Osteoblast (primary cell): ENCODE measurements at regions not wholly inside any gene's neighbourhood (a gene's known extent, or its start where the extent isn't known, plus 50 kb on each side); places are given as distances from the start of the nearest gene placed in this dataset. TPM values are rescaled to one million over a fixed set of nuclear protein-coding genes. Genes with fewer than 3 reads are reported as not detected.
"Not testable (repeated sequence)": the region's sequence is repeated elsewhere in the genome, so short reads cannot be mapped to it uniquely, and the experiment has no call there.

ENCODE experiments used
- DNase-seq: peaks from one replicate; pipeline ENCODE4 v3.0.0; 2011; ENCODE audit warnings: low spot score, mixed read lengths; ENCODE audit not compliant: insufficient read length; ENCODE audit errors: missing footprints
- H2AFZ ChIP-seq: 2 replicates; pipeline ENCODE4 v1.6.0; 2011; ENCODE audit warnings: mild to moderate bottlenecking, low read length
- H3K27ac ChIP-seq: 2 replicates; pipeline ENCODE4 v1.5.1; 2011; ENCODE audit warnings: mild to moderate bottlenecking, low read depth, low read length, moderate library complexity
- H3K27me3 ChIP-seq: 2 replicates; pipeline ENCODE4 v1.6.0; 2012; ENCODE audit warnings: mild to moderate bottlenecking, control low read depth, inconsistent platforms, low read length, moderate library complexity; ENCODE audit not compliant: insufficient read depth
- H3K36me3 ChIP-seq: 2 replicates; pipeline ENCODE4 v1.5.1; 2011; ENCODE audit warnings: mild to moderate bottlenecking, low read length, control low read depth, moderate library complexity; ENCODE audit not compliant: insufficient read depth
- H3K4me1 ChIP-seq: 2 replicates; pipeline ENCODE4 v1.5.1; 2011; ENCODE audit warnings: mild to moderate bottlenecking, low read length, control low read depth, moderate library complexity; ENCODE audit not compliant: insufficient read depth
- H3K4me2 ChIP-seq: 2 replicates; pipeline ENCODE4 v1.6.0; 2011; ENCODE audit warnings: mild to moderate bottlenecking, low read length; ENCODE audit not compliant: insufficient read depth
- H3K4me3 ChIP-seq: fragments of 200-600 bp; sonication (generic); 3 replicates; pipeline ENCODE4 v1.5.1; 2012; ENCODE audit warnings: mild to moderate bottlenecking, low read length, inconsistent platforms; ENCODE audit not compliant: insufficient read depth
- H3K79me2 ChIP-seq: 2 replicates; pipeline ENCODE4 v1.6.0; 2012; ENCODE audit warnings: mild to moderate bottlenecking, low read length, control low read depth, inconsistent platforms; ENCODE audit not compliant: insufficient read depth
- H3K9me3 ChIP-seq: 2 replicates; pipeline ENCODE4 v1.5.1; 2011; ENCODE audit warnings: low read depth, low read length, control low read depth
- H4K20me1 ChIP-seq: 2 replicates; pipeline ENCODE4 v1.6.0; 2012; ENCODE audit warnings: mild to moderate bottlenecking, low read length, control low read depth; ENCODE audit not compliant: insufficient read depth
- small RNA-seq: library from RNA; depleted of rRNA; stranded (forward); fragments of <200 nt; gene quantifications from one replicate; pipeline ENCODE3, GENCODE V24; 2012

- H3K27ac ChIP-seq, H3K79me2 ChIP-seq, H3K36me3 ChIP-seq, H3K9me3 ChIP-seq, H4K20me1 ChIP-seq, H3K27me3 ChIP-seq, DNase-seq, H2AFZ ChIP-seq, H3K4me3 ChIP-seq, H3K4me1 ChIP-seq, H3K4me2 ChIP-seq: not testable (repeated sequence)
These were observed 69.0 kb upstream of the ZSCAN2 start for GRCh38 chr15:84531709-84532367.

GRCh38 chr15:84533705-84534104 is 67.1 kb upstream of the ZSCAN2 start:
- not testable (repeated sequence) for DNase-seq, H4K20me1 ChIP-seq, H3K4me2 ChIP-seq, H3K9me3 ChIP-seq, H3K36me3 ChIP-seq, H3K4me3 ChIP-seq, H3K4me1 ChIP-seq, H2AFZ ChIP-seq, H3K27ac ChIP-seq, H3K79me2 ChIP-seq, H3K27me3 ChIP-seq

GRCh38 chr15:84534561-84535235 is 66.1 kb upstream of the ZSCAN2 start:
- not testable (repeated sequence) for H2AFZ ChIP-seq, H3K4me1 ChIP-seq, H3K36me3 ChIP-seq, H4K20me1 ChIP-seq, H3K79me2 ChIP-seq, DNase-seq, H3K4me3 ChIP-seq, H3K27ac ChIP-seq, H3K9me3 ChIP-seq, H3K27me3 ChIP-seq, H3K4me2 ChIP-seq

DNA sequence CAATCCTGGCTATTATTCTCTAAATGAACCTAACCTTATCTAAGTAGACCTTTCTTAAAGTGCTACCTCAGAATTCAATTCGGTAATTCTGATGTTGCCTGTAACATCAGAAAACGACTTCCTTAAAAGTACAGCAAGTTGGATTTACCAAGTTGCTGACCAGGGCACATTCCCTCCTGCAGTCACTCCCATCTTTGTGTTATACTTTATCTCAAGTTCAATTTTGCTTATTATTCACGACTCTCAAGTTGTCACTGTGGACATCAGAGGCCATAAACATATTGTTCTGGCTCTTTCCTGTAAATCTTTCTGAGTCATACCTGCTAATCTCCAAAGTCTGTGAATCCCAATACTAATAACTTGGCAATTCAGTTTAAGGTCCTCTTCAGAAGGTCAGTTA is 64.6 kb upstream of the ZSCAN2 start:
- H3K27ac ChIP-seq, H2AFZ ChIP-seq: not testable (repeated sequence)

GRCh38 chr15:84544586-84544985 is 56.2 kb upstream of the ZSCAN2 start:
- not testable (repeated sequence) for H3K4me3 ChIP-seq, H3K4me1 ChIP-seq, H3K27me3 ChIP-seq, H3K79me2 ChIP-seq, H4K20me1 ChIP-seq, H2AFZ ChIP-seq, H3K36me3 ChIP-seq, H3K4me2 ChIP-seq, DNase-seq, H3K27ac ChIP-seq, H3K9me3 ChIP-seq

More for the DNA sequence above, 64.6 kb upstream of the ZSCAN2 start:
- H3K9me3 ChIP-seq, DNase-seq, H3K36me3 ChIP-seq, H3K27me3 ChIP-seq, H3K79me2 ChIP-seq, H3K4me3 ChIP-seq, H3K4me1 ChIP-seq, H3K4me2 ChIP-seq, H4K20me1 ChIP-seq: not testable (repeated sequence)

GRCh38 chr15:84547150-84547549 is 53.7 kb upstream of the ZSCAN2 start:
- not testable (repeated sequence) for DNase-seq, H3K36me3 ChIP-seq, H3K4me2 ChIP-seq, H3K9me3 ChIP-seq, H3K27ac ChIP-seq, H3K79me2 ChIP-seq, H4K20me1 ChIP-seq, H3K4me1 ChIP-seq, H3K27me3 ChIP-seq, H3K4me3 ChIP-seq, H2AFZ ChIP-seq

GRCh38 chr15:84550503-84550902 is 50.3 kb upstream of the ZSCAN2 start:
- not testable (repeated sequence) for H3K9me3 ChIP-seq, H2AFZ ChIP-seq, H3K36me3 ChIP-seq, H4K20me1 ChIP-seq, H3K4me2 ChIP-seq, H3K27ac ChIP-seq, DNase-seq, H3K79me2 ChIP-seq, H3K27me3 ChIP-seq, H3K4me3 ChIP-seq
- peaks cover 14% of the 10 kb centered on the region for H3K4me1 ChIP-seq

Small RNA genes in the stretch of these regions (small RNA-seq; reads per million reads assigned to genes)
- gene AC048382.3 (not detected), gene CSPG4P5 (not detected), gene RF00017 (not detected), gene RN7SL417P (not detected)
